ENCODE measurements at regions not wholly inside any gene's neighbourhood (a gene's known extent, or its start where the extent isn't known, plus 50 kb on each side); places are given as distances from the start of the nearest gene placed in this dataset.
"Not testable (repeated sequence)": the region's sequence is repeated elsewhere in the genome, so short reads cannot be mapped to it uniquely, and the experiment has no call there.

GRCh38 chrX:45517090-45517973, 316.7 kb upstream of the DIPK2B start:
- H3K27ac ChIP-seq (ENCODE audit: low read depth in 1 of 2, low read length in 1 of 2), result no peak overlapping the region
- WGBS, result 79% methylated on average over 5 of the region's 5 CpGs
- H3K9me3 ChIP-seq (ENCODE audit: control insufficient read depth in 2 of 2, insufficient read depth in 1 of 2, low read length in 1 of 2), result no peaks in the 10 kb centered on the region

GRCh38 chrX:45515262-45516215, 314.9 kb upstream of the DIPK2B start:
- DNase-seq (ENCODE audit: low read depth in 6 of 9, low spot score in 9 of 9), result peak in 3 of 9 donors; percentile 2 to 34 (median 18)
- H3K9me3 ChIP-seq (ENCODE audit: control insufficient read depth in 2 of 2, insufficient read depth in 1 of 2, low read length in 1 of 2), result no peaks in the 10 kb centered on the region
- peaks cover 0 to 2% of the 10 kb centered on the region in 2 donors for H3K4me1 ChIP-seq (ENCODE audit: control insufficient read depth in 2 of 2, insufficient read depth in 2 of 2, low read length in 2 of 2)
- WGBS, result 74% methylated on average over 12 of the region's 12 CpGs
- no peaks in the 10 kb centered on the region for H3K36me3 ChIP-seq (ENCODE audit: control insufficient read depth in 2 of 2, insufficient read depth in 2 of 2, low read length in 1 of 2)
- no peaks in the 10 kb centered on the region for H3K27me3 ChIP-seq (ENCODE audit: control insufficient read depth in 2 of 2, insufficient read depth in 1 of 2, low read length in 1 of 2)
- peak overlapping the region in 1 of 2 donors; percentile 18 for H3K27ac ChIP-seq (ENCODE audit: low read depth in 1 of 2, low read length in 1 of 2)
- no peak overlapping the region for H3K4me3 ChIP-seq (ENCODE audit: low read length in 2 of 2)

More at GRCh38 chrX:45517090-45517973, 316.7 kb upstream of the DIPK2B start:
- Histone ChIP-seq H3K4me1 (ENCODE audit: control insufficient read depth in 2 of 2, insufficient read depth in 2 of 2, low read length in 2 of 2) (peaks cover 0 to 2% of the 10 kb centered on the region in 2 donors), H3K36me3 (ENCODE audit: control insufficient read depth in 2 of 2, insufficient read depth in 2 of 2, low read length in 1 of 2) (no peaks in the 10 kb centered on the region), H3K27me3 (ENCODE audit: control insufficient read depth in 2 of 2, insufficient read depth in 1 of 2, low read length in 1 of 2) (no peaks in the 10 kb centered on the region), H3K4me3 (ENCODE audit: low read length in 2 of 2) (no peak overlapping the region)
- no peak for DNase-seq (ENCODE audit: low read depth in 6 of 9, low spot score in 9 of 9)

GRCh38 chrX:45513042-45513441, 312.4 kb upstream of the DIPK2B start:
- Histone ChIP-seq H3K4me1 (ENCODE audit: control insufficient read depth in 2 of 2, insufficient read depth in 2 of 2, low read length in 2 of 2) (peaks cover 0 to 2% of the 10 kb centered on the region in 2 donors), H3K4me3 (ENCODE audit: low read length in 2 of 2) (no peak overlapping the region), H3K36me3 (ENCODE audit: control insufficient read depth in 2 of 2, insufficient read depth in 2 of 2, low read length in 1 of 2) (no peaks in the 10 kb centered on the region), H3K27me3 (ENCODE audit: control insufficient read depth in 2 of 2, insufficient read depth in 1 of 2, low read length in 1 of 2) (no peaks in the 10 kb centered on the region), H3K9me3 (ENCODE audit: control insufficient read depth in 2 of 2, insufficient read depth in 1 of 2, low read length in 1 of 2) (no peaks in the 10 kb centered on the region), H3K27ac (ENCODE audit: low read depth in 1 of 2, low read length in 1 of 2) (no peak overlapping the region)
- no peak for DNase-seq (ENCODE audit: low read depth in 6 of 9, low spot score in 9 of 9)
- 64% methylated on average over 3 of the region's 3 CpGs for WGBS

GRCh38 chrX:45508454-45508853, 307.8 kb upstream of the DIPK2B start:
- no peaks in the 10 kb centered on the region for H3K27me3 ChIP-seq (ENCODE audit: control insufficient read depth in 2 of 2, insufficient read depth in 1 of 2, low read length in 1 of 2)
- no peaks in the 10 kb centered on the region for H3K36me3 ChIP-seq (ENCODE audit: control insufficient read depth in 2 of 2, insufficient read depth in 2 of 2, low read length in 1 of 2)
- DNase-seq (ENCODE audit: low read depth in 6 of 9, low spot score in 9 of 9), result no peak
- H3K9me3 ChIP-seq (ENCODE audit: control insufficient read depth in 2 of 2, insufficient read depth in 1 of 2, low read length in 1 of 2), result peaks cover 0 to 10% of the 10 kb centered on the region in 2 donors
- no peaks in the 10 kb centered on the region for H3K4me1 ChIP-seq (ENCODE audit: control insufficient read depth in 2 of 2, insufficient read depth in 2 of 2, low read length in 2 of 2)
- no peak overlapping the region for H3K4me3 ChIP-seq (ENCODE audit: low read length in 2 of 2)
- no peak overlapping the region for H3K27ac ChIP-seq (ENCODE audit: low read depth in 1 of 2, low read length in 1 of 2)
- 97% methylated on average over 2 of the region's 2 CpGs for WGBS

- Histone ChIP-seq H3K4me3 (ENCODE audit: low read length in 2 of 2) (no peak overlapping the region), H3K4me1 (ENCODE audit: control insufficient read depth in 2 of 2, insufficient read depth in 2 of 2, low read length in 2 of 2) (no peaks in the 10 kb centered on the region), H3K27me3 (ENCODE audit: control insufficient read depth in 2 of 2, insufficient read depth in 1 of 2, low read length in 1 of 2) (no peaks in the 10 kb centered on the region), H3K36me3 (ENCODE audit: control insufficient read depth in 2 of 2, insufficient read depth in 2 of 2, low read length in 1 of 2) (no peaks in the 10 kb centered on the region), H3K9me3 (ENCODE audit: control insufficient read depth in 2 of 2, insufficient read depth in 1 of 2, low read length in 1 of 2) (peaks cover 0 to 10% of the 10 kb centered on the region in 2 donors), H3K27ac (ENCODE audit: low read depth in 1 of 2, low read length in 1 of 2) (no peak overlapping the region)
- DNase-seq (ENCODE audit: low read depth in 6 of 9, low spot score in 9 of 9), result no peak
- WGBS, result 98% methylated on average over 2 of the region's 2 CpGs
Measured at GRCh38 chrX:45506149-45506730, 305.6 kb upstream of the DIPK2B start.

- no peaks in the 10 kb centered on the region for H3K36me3 ChIP-seq (ENCODE audit: control insufficient read depth in 2 of 2, insufficient read depth in 2 of 2, low read length in 1 of 2)
- no peak overlapping the region for H3K27ac ChIP-seq (ENCODE audit: low read depth in 1 of 2, low read length in 1 of 2)
- H3K4me1 ChIP-seq (ENCODE audit: control insufficient read depth in 2 of 2, insufficient read depth in 2 of 2, low read length in 2 of 2), result no peaks in the 10 kb centered on the region
- peaks cover 0 to 10% of the 10 kb centered on the region in 2 donors for H3K9me3 ChIP-seq (ENCODE audit: control insufficient read depth in 2 of 2, insufficient read depth in 1 of 2, low read length in 1 of 2)
- no peaks in the 10 kb centered on the region for H3K27me3 ChIP-seq (ENCODE audit: control insufficient read depth in 2 of 2, insufficient read depth in 1 of 2, low read length in 1 of 2)
- WGBS, result 89% methylated on average over 1 of the region's 1 CpG
- H3K4me3 ChIP-seq (ENCODE audit: low read length in 2 of 2), result no peak overlapping the region
- DNase-seq (ENCODE audit: low read depth in 6 of 9, low spot score in 9 of 9), result no peak
Measured at GRCh38 chrX:45505214-45505613, 304.5 kb upstream of the DIPK2B start.

GRCh38 chrX:45503787-45504362, 303.2 kb upstream of the DIPK2B start:
- H3K27ac ChIP-seq (ENCODE audit: low read depth in 1 of 2, low read length in 1 of 2); H3K36me3 ChIP-seq (ENCODE audit: control insufficient read depth in 2 of 2, insufficient read depth in 2 of 2, low read length in 1 of 2); H3K4me3 ChIP-seq (ENCODE audit: low read length in 2 of 2); H3K9me3 ChIP-seq (ENCODE audit: control insufficient read depth in 2 of 2, insufficient read depth in 1 of 2, low read length in 1 of 2); H3K4me1 ChIP-seq (ENCODE audit: control insufficient read depth in 2 of 2, insufficient read depth in 2 of 2, low read length in 2 of 2); H3K27me3 ChIP-seq (ENCODE audit: control insufficient read depth in 2 of 2, insufficient read depth in 1 of 2, low read length in 1 of 2); DNase-seq (ENCODE audit: low read depth in 6 of 9, low spot score in 9 of 9): not testable (repeated sequence)
- WGBS, result 98% methylated on average over 31 of the region's 31 CpGs

- no peak overlapping the region for H3K4me3 ChIP-seq (ENCODE audit: low read length in 2 of 2)
- H3K27me3 ChIP-seq (ENCODE audit: control insufficient read depth in 2 of 2, insufficient read depth in 1 of 2, low read length in 1 of 2), result no peaks in the 10 kb centered on the region
- 92% methylated on average over 2 of the region's 2 CpGs for WGBS
- no peak for DNase-seq (ENCODE audit: low read depth in 6 of 9, low spot score in 9 of 9)
- no peak overlapping the region for H3K27ac ChIP-seq (ENCODE audit: low read depth in 1 of 2, low read length in 1 of 2)
- no peaks in the 10 kb centered on the region for H3K4me1 ChIP-seq (ENCODE audit: control insufficient read depth in 2 of 2, insufficient read depth in 2 of 2, low read length in 2 of 2)
- no peaks in the 10 kb centered on the region for H3K36me3 ChIP-seq (ENCODE audit: control insufficient read depth in 2 of 2, insufficient read depth in 2 of 2, low read length in 1 of 2)
- peaks cover 0 to 10% of the 10 kb centered on the region in 2 donors for H3K9me3 ChIP-seq (ENCODE audit: control insufficient read depth in 2 of 2, insufficient read depth in 1 of 2, low read length in 1 of 2)
Measured at GRCh38 chrX:45502396-45502795, 301.7 kb upstream of the DIPK2B start.

Measured in thymus (tissue), 11 donors.